HEK293T (cell line): ENCODE measurements at regions not wholly inside any gene's neighbourhood (a gene's known extent, or its start where the extent isn't known, plus 50 kb on each side); places are given as distances from the start of the nearest gene placed in this dataset.

Experiments used
- ARNT ChIP-seq: fragments of 450-650 bp; IDR thresholded peaks from 2 replicates; pipeline ENCODE4 v1.6.1; 2017; ENCODE audit warnings: mild to moderate bottlenecking
- BHLHE40 ChIP-seq: fragments of 450-650 bp; IDR thresholded peaks from 2 replicates; pipeline ENCODE4 v1.6.1; 2016; ENCODE audit warnings: mild to moderate bottlenecking, moderate library complexity, borderline replicate concordance
- FOXA1 ChIP-seq: fragments of 450-650 bp; IDR thresholded peaks from 2 replicates; pipeline ENCODE4 v1.6.1; 2016; ENCODE audit warnings: mild to moderate bottlenecking
- FOXM1 ChIP-seq: fragments of 450-650 bp; IDR thresholded peaks from 2 replicates; pipeline ENCODE4 v1.6.1; 2017; ENCODE audit warnings: mild to moderate bottlenecking, borderline replicate concordance
- HDGF ChIP-seq: fragments of 450-650 bp; IDR thresholded peaks from 2 replicates; pipeline ENCODE4 v1.6.1; 2017; ENCODE audit warnings: antibody characterized with exemption, borderline replicate concordance
- LEF1 ChIP-seq: fragments of 450-650 bp; IDR thresholded peaks from 2 replicates; pipeline ENCODE4 v1.6.1; 2017; ENCODE audit warnings: mild to moderate bottlenecking, borderline replicate concordance
- NFRKB ChIP-seq: fragments of 450-650 bp; IDR thresholded peaks from 2 replicates; pipeline ENCODE4 v1.6.1; 2016; ENCODE audit warnings: mild to moderate bottlenecking, moderate library complexity
- SP1 ChIP-seq: fragments of 450-650 bp; IDR thresholded peaks from 2 replicates; pipeline ENCODE4 v1.6.1; 2017
- SUZ12 ChIP-seq: fragments of 450-650 bp; IDR thresholded peaks from 2 replicates; pipeline ENCODE4 v1.6.1; 2016; ENCODE audit warnings: mild to moderate bottlenecking
- TARDBP ChIP-seq: fragments of 450-650 bp; IDR thresholded peaks from 2 replicates; pipeline ENCODE4 v1.6.1; 2016
- ZNF384 ChIP-seq: fragments of 450-650 bp; IDR thresholded peaks from 2 replicates; pipeline ENCODE4 v1.6.1; 2016
- TF ChIP-seq, protein P1 (sequence below): fragments of 450-650 bp; IDR thresholded peaks from 2 replicates; pipeline ENCODE4 v1.6.1; 2016

DNA sequence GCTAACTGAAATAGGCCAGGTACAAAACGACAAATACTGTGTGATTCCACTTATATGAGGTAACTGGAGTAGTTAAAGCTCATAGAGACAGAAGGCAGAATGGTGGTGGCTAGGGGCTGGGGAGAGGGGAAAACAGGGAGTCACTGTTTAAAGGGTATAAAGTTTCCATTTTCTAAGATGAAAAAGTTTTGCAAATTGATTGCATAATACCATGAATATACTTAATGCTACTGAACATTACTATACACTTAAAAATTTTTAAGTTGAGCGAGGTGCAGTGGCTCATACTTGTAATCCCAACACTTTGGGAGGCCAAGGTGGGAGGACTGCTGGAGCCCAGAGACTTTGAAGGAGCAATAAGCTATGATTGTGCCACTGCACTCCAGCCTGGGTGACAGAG lies 138.6 kb upstream of the ARID1B start:
- TF ChIP-seq FOXM1 = no peak
- TF ChIP-seq NFRKB = no peak
- TF ChIP-seq, protein P1, sequence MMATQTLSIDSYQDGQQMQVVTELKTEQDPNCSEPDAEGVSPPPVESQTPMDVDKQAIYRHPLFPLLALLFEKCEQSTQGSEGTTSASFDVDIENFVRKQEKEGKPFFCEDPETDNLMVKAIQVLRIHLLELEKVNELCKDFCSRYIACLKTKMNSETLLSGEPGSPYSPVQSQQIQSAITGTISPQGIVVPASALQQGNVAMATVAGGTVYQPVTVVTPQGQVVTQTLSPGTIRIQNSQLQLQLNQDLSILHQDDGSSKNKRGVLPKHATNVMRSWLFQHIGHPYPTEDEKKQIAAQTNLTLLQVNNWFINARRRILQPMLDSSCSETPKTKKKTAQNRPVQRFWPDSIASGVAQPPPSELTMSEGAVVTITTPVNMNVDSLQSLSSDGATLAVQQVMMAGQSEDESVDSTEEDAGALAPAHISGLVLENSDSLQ = no peak
- TF ChIP-seq LEF1 = no peak
- TF ChIP-seq BHLHE40 = no peak
- TF ChIP-seq SP1 = no peak
- TF ChIP-seq ZNF384 = no peak
- TF ChIP-seq HDGF = no peak
- no peak for TF ChIP-seq ARNT
- TF ChIP-seq FOXA1 = no peak
- TF ChIP-seq SUZ12 = no peak
- TF ChIP-seq TARDBP = no peak
